ENCODE measurements at regions not wholly inside any gene's neighbourhood (a gene's known extent, or its start where the extent isn't known, plus 50 kb on each side); places are given as distances from the start of the nearest gene placed in this dataset.
A peak's percentile ranks its signal among the peaks of the same experiment; 100 is the strongest.

DNA sequence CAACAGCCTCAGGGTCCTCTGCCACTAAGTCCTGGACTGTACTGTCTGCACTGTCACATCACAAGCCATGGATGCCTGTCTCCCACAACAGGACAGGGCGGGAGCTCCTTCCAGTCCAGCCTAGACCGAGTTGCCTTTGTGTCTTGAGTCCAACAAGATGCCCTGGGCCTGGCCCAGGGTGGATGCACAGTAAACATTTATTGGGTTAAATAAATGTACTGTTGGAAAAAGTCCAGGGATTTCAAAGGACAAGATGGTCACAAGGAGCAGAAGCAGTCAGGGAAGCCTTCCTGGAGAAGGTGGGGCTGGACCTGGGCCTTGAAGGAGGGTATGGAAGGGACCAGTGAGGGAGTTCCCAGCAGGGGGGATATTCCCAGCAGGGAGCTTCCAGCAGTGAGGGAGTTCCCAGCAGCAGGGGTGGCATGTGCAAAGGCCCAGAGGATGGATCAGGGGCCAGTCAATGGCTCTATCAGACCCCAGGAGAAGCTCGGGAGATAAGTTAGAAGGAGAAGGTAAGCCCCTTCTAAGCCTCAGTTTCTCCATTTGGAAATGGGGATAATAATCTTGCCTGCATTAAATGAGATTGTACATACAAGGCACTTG lies 72.7 kb upstream of the NEURL1B start:
- DNase-seq, result no peak

DNA sequence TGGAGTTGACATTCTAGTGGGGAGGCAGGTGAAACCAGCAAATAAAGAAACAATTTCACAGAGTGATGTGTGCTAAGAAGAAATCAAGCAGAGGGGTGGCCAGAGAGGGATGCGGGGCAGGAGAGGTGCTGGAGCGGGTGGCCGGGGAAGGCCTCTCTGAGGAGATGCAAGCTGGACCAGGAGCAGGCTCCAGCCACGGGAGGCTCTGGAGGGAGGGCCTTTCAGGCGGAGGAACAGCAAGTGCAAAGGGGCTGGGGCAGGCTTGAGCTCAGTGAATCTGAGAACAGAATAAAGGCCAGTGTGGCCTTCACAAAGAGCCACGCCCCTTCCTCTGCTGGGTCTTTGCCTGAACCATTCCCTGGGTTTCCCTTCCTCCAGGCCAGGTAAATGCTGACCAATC lies 73.2 kb upstream of the NEURL1B start:
- DNase-seq, result no peak

DNA sequence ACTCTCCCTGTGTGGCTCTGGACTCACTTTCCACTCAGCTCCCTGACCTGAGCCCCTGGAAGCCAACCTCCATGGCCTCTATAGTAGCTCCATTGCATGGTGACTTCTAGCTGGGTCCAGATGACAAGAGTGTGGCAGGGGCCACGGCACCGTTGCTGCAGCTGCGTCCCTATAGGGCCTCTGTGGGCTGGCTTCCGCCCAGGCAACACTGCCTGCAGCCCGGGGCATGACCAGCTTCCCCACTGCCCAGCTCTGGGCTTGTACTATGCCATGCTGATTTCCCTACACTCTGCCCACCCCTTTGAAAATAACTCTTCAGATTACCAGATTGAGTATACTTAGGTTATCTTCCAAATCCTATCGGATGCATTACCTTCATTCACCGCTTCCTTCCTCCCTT lies 73.8 kb upstream of the NEURL1B start:
- no peak for DNase-seq

DNA sequence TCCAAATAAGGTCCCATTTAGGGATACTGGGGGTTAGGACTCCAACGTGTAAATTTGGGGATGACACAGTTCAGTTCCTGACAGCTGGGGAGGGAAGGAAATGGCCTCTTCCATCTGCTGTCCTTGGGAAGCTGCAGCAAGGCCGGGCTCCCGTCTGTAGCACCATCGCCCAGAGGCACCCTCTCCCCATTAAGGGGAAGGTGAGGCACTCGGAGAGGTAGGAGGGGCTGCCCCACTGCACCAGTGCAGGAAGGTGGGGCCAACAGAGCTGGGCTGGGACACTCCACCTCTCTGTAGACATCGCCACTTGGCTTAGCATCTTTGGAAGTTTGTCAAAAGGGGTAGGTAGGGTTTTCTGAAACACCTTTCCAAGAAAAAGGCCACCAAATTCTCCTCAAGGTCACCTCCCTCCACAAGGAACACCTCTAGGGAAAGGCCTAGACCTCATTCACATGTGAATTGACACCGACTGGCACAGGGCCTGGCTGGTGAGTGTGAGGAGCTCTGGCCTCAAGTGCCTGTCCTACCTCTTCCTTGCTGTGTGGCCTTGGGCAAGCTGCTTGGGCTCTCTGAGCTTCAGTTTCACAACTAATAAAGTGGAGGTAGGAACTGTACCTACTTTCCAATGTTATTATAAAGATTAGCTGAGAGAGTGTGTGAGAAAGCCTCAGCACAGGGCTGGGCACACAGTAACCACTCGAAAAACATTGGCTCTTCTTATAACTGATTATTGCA lies 75.0 kb upstream of the NEURL1B start:
- DNase-seq, result no peak

DNA sequence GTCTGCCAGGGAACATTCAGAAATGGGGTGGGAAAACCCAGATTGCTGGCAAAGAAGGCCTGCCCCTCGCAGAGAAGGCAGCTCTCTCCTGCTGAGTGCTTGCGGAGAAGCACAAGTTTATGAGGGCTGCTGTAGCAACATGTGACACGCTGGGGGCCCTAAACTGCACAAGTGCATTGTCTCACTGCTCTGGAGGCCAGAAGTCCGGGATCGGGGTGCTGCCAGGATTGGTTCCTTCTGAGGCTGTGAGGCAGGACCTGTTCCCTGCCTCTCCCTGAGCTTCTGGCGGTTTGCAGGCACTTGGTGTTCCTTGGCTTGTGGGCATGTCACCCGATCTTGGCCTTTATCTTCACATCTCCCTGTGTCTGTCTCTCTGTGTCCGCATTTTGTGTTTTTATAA lies 75.6 kb upstream of the NEURL1B start:
- no peak for DNase-seq

DNA sequence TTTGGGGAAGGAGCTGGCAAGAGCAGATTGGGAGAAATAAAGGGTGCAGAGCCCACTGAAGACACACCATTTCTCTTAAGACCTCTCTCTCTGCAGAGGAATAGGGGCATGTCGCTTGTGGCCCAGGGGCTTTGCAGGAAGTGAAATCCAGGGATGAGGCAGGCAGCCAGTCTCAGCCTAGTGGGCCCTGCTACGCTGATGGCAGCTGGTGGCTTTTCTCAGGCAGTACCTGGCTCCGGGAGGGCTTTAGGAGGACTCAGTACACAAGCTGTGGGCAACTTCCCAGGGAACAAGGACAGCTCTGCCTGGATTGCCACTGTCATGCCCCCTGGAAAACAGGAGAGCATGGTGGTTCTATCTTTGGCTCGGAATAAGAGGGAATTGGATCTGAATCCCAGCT lies 76.2 kb upstream of the NEURL1B start:
- no peak for DNase-seq

DNA sequence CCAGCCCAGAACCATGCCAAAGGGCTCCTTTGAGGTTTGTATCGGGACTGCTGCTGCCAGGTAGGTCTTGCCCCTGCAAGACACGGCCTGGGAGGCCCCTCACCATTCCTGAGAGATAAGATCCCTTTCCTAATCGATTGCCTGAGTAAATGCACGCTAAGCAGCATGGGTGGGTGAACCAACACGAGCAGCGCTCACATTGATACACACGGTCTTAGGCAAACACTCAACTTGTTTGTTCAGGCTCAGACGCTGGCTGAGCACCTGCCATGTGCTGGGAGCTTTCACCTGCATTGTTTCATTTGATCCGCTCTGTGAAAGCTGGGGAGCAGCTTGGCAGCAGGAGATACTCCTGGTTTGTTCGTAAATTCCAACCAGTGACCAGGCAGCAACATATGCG lies 76.9 kb upstream of the NEURL1B start:
- no peak for DNase-seq

DNA sequence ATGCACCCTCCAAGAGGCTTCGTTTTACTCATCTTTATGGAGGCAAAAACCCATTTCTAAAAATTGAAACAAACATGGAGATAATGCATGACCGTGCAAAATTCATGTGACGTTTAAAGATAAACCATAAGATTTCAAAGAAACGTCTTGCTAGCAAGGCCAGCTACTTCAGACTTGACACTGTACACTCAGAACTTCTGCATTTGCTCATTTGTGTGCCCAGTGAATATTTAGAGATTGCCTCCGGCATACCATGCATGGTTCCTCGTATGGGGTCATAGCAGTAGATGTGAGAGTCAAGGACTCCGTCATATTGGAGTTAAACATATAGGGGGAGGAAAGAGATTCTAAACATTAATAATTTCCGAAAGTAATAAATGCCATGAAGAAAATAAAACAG lies 78.6 kb upstream of the NEURL1B start:
- no peak for DNase-seq

DNA sequence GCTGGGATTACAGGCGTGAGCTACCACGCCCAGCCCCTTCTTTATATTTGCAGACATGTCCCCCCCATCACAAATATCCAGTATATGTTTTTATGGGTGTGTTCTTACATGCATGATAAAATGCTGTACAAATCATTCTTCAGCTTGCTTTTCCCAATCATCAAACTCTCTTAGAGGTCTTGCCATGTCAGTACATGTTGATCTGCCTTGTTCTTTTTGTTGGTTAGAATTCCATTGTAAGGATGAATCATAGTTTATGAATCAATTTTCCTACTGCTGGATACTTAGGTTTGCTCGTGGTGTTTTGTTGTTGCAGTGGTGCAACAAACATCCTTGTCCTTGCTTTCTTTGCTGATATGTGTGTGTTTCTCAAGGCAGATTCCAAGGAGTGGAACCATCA lies 79.9 kb upstream of the NEURL1B start:
- no peak for DNase-seq

DNA sequence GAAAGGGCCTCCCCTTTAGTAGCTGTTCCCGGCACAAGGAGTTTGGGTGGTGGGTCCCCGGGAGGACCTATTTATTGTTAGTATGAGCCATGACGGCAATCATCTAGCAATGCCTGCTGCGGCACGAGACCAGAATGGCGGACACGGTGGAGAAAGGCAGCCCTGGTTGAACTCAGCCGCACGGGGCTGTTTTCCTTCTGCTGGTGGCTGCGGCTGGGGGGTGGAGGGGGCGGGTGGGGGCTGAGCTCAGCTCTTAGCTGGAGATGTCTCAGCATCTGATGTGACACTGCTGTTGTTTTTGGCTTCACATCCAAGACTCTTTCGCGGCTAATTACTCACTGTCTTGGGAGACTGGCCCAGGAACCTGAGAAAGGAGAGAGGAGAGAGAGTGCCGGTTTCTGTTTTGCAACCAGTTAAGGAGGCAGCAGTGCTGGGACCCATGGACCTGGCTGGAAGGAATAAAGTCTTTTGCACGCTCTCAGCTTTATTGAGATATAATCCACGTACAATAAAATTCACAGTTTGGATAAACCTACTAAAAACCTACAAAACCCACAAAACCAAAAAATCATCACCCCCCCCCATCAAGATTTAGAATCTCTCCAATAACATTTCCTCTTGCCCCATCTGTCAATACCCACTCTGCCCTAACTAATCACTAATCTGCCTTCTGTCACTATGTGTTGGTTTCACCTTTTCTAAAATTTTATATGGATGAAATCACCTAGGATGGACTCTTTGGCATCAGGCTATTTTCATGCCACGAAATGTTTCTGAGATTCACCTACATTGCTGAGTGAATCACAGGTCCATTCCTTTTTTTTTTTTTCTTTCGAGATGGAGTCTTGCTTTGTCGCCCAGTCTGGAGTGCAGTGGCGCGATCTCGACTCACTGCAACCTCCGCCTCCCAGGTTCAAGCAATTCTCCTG lies 81.8 kb upstream of the NEURL1B start:
- DNase-seq, result peak; percentile 60

DNA sequence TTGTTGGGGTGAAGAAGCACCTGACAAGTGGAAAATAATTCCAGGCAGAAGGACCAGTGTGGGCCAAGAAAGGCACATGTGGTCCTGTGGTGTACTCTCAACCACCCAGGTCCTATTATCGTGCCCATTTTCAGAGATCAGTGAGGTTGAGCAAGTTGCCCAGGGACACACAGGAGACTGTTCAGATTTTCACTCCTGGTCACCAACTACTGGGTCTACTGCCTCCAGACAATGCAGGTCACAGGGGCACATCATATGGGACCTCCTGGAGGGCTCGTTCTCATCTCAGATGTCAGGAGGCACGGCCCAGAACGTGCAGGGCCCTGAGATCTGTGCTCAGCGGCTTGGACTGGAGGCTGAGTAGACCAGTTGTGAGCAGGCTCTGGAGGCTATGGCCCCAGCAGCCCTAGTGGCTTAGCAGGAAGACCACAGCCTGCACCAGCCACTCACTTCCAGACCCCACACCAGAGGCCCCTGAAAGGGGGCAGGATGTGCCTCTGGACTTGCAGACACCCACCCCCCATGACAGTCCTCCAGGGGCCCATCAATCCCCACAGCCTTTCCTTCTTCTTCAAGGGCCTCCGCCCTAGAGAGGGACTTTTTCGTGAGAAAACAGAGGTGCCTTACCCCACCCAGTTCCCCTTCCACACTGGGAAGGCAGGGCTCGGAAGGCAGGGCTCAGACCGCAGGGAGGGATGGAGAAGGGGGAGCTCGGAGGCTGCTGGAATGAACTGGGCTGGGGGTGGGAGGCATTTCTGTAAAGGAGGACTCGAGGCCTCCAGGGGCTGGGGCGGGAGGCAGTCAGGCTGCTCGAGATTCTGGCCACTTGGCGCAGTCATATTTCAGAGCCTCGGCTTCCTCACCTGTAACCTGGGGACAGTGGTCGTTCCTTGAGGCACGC lies 82.7 kb upstream of the NEURL1B start:
- DNase-seq, result no peak

DNA sequence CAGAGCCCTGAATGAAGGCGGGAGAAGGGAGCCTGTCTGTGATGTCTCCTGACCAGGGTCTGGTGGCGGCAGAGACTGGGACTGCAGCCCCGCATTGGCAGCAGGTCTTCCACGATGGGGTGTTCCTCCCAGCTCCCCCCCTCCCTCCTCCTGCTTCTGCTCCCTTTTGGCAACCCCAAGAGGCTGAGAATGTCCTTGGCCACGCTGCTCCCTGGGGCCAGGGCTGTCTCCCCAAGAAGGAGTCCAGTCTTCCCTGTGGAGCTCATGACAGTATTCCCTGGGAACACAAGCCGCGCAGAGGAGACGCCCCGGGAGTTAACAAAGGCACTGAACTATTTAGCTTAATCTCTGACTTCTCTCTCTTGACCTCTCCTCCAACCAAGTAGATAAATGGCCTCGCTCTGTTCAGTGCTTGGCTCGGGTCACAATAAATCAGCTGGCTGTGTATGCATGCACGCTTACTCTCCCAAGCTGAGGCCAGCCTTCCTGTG lies 84.0 kb upstream of the NEURL1B start:
- DNase-seq, result no peak

DNA sequence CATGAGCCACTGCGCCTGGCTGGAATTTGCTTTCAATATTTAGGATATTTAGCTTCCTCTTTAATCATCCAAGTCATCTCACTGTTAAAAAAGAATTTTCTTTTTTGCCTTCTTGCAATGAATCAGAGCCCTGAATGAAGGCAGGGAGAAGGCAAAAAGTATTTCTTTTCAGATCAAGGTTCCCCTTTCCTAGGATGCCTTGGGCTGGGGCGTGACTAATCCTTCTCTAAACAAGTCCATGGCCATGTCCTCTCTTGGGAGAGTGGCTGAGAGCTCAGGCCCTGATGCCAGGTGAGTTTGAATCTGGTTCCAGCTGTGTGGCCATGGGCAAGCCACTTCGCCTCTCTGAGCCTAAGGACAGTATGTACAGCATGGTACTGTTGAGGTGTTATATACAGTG lies 84.8 kb upstream of the NEURL1B start:
- DNase-seq, result no peak

DNA sequence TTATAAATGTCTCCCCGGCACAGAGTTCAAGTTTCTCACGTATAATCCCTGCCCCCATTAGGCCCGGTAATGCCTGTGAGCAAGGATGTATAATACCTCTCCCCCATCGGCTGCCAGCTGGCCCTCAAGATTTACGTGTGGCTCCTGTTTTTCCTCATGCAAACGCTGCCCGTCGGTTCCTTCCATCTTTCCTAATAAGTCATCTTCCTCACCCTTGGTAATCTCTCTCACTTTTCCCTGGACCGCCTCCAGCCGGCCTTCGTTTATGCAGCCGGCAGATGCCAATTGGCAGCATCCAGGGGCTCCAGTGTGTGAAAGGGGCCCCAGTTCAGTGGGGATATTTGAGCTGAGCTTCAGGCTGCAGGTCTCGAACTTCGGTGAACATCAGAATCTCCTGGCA lies 86.5 kb upstream of the NEURL1B start:
- DNase-seq, result no peak

DNA sequence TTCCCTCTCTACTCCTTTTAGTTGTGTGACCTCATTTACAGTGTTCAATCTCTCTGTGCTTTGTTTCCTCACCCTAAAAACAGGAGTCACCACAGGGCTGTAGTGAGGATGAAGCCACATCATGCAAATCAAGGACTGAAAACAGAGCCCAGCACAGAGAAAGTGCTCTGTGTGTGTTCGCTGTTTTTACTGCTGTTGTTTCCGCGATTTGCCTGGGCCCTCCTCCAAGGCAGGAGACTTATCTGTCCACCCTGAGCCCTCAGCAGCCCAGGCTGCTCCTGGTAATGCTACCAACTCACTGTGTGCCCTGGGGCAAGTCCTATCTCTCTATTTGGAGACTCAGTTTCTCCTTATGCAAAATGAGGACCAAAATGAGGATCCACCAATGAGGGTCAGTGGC lies 87.2 kb upstream of the NEURL1B start:
- DNase-seq, result no peak

DNA sequence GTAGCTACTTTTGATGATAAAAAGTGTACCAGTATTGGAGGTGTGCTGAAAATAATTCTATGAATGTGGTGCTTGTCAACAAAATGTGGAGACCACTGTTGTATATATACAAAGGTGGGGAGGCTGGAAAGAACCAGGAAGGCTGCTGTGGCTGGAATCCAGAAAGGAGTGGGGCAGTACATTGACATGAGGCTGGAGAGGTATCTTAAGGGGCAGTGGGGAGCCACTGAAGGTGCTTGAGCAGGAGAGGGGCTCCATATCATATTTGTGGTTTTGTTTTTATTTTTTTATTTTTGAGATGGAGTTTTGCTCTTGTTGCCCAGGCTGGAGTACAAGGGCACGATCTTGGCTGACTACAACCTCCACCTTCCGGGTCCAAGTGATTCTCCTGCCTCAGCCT lies 87.9 kb upstream of the NEURL1B start:
- DNase-seq, result no peak

DNA sequence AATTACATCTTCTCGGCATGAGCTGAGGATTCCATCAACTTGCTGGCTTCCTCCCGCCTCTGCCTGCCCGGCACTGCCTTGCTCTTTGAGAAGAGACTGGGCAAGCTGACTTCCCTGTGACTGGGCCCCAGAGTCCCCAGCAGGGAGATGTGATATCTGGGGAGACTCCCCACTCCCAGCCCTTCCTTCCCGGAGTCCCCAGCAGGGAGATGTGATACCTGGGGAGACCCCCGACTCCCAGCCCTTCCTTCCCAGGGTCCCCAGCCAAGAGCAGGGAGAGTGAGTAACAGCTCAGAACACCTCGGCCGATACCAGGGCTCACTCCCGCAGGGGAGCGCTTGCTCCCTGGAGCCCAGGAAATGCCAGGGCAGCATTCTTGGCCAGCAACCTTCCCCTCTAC lies 90.1 kb upstream of the NEURL1B start:
- DNase-seq, result no peak

DNA sequence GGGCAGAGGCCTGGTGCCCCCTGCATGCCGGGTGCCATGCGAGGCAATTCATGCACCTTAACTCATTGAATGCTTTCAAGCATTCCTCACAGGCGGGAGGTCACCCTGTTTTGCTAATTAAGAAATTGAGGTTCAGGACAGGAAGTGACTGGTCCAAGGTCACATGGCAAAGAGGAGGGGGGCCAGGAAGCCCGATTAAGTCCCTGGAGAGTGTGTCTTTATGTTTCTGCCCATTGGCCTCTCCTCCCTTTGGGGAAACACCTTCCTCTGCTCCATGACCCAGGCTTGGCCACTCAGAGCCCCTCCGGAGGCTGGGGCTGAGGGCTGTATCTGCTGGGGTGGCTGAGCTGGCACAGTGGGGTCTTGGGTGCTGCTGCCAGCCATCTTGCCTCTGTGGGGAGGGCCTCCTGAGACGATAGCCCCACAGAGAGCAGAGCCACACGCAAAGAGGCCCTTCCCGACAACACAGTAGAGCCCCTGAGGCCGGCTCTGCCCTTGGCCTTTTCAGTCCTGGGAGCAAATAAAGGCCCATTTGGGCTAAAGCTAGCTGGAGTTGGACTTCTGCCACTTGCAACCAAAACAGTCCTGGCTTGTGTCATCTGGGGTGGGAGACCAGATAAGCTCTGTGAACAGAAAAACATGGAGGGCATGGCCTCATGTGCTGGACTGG lies 90.8 kb upstream of the NEURL1B start:
- DNase-seq, result no peak

DNA sequence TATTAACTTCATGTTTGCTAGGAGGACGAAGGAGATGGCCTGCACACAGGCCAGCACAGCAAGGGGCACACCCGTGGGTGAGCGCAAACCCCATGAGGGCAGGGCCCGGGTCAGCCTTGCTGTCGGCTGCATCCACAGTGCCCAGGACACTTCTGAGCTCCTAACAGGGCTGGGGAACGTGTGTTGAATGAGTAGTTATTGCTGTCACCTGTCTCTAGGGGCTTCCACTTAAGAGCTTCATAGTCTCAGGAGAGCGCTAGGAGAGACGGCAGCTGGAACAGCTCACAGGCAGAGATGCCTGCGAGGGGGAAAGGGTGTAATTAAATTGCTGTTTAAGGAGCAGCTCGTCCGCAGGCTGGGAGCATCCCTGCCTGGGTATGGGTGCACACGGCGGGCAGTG lies 91.4 kb upstream of the NEURL1B start:
- DNase-seq, result no peak

DNA sequence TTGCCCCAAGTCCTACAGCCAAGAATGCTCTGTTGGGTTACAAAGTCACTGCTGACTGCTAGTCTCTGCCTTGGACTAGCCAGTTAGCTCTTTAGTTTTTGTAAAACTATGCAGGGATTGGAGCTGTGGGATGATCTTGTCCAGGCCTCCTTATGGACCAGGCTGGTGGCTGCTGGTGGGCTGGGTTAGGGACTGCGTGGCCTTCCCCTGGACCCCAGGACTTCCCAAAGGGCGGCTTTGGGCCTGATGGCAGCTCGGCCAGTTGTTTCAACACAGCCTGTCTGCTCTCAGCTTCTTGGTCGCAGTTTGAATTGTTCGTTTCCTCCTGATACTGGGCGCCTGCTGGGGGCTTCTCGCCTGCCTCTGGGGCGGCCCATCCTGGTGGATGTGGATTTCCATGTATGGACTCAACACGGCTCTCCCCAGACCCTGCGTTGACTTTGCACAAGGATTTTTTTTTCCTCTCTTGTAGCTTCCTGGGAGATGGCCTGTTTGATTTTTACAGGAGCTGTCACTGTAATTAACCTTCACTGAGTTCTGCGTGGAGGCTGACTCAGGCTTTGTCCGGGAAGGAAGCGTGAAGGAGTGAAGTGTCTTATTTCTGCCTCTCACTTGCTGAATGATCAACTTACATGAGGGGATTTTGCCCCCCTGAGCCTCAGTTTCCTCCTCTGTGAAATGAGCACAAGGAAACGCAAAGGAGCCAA lies 91.9 kb upstream of the NEURL1B start:
- DNase-seq, result no peak

DNA sequence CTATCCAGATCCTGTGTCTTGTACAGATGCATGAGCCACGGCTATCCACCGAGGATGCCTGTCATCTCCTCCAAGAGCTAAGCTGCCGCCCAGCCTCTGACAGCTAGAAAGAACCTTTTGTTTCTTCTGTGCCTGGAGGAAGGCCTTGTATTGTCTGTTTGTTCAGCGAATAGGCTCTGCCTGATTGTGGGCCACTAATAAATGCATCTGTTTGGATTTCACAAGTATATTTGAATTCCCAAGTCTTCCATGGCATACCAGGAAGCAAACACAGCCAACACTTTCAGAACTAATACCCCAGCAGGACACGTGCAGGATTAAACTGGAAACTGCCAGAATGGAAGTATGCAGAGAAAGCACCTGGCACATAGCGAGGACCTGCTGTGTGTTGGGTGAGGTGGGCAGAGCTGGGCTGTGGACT lies 92.7 kb upstream of the NEURL1B start:
- no peak for DNase-seq

Measured in eye (tissue), 1 donor.